GM06990 (cell line): ENCODE measurements at regions not wholly inside any gene's neighbourhood (a gene's known extent, or its start where the extent isn't known, plus 50 kb on each side); places are given as distances from the start of the nearest gene placed in this dataset.

Source experiments
- DNase-seq: peaks from one replicate; pipeline ENCODE4 v3.0.0-alpha.2; 2011; ENCODE audit not compliant: insufficient read length; ENCODE audit errors: extremely low read depth
- H3K27me3 ChIP-seq: replicated peaks from 2 replicates; pipeline ENCODE4 v1.6.0; 2011; ENCODE audit warnings: low read length; ENCODE audit not compliant: control insufficient read depth, insufficient read depth
- H3K36me3 ChIP-seq: 2 replicates; pipeline ENCODE4 v1.5.1; 2011; ENCODE audit warnings: low read length; ENCODE audit not compliant: control insufficient read depth, insufficient read depth
- H3K4me3 ChIP-seq: replicated peaks from 2 replicates; pipeline ENCODE4 v1.5.1; 2011; ENCODE audit warnings: low read depth, mild to moderate bottlenecking, control low read depth, low read length
- CTCF ChIP-seq: IDR thresholded peaks from 2 replicates; pipeline ENCODE4 v1.5.1; 2011; ENCODE audit warnings: low read length, control low read depth, mild to moderate bottlenecking, inconsistent platforms; ENCODE audit not compliant: insufficient read depth, poor library complexity, severe bottlenecking

- DNase-seq, result no peak
- H3K27me3 ChIP-seq, result no peaks in the 10 kb centered on the region
- no peak for TF ChIP-seq CTCF
Observed at GRCh38 chr2:52745144-52745543, 1022.5 kb upstream of the CHAC2 start.

GRCh38 chr2:52732849-52733395 lies 1034.7 kb upstream of the CHAC2 start:
- Histone ChIP-seq H3K36me3 (no peaks in the 10 kb centered on the region), H3K27me3 (no peaks in the 10 kb centered on the region), H3K4me3 (no peak overlapping the region)
- no peak for TF ChIP-seq CTCF
- no peak for DNase-seq

More at GRCh38 chr2:52745144-52745543, 1022.5 kb upstream of the CHAC2 start:
- Histone ChIP-seq H3K36me3 (no peaks in the 10 kb centered on the region), H3K4me3 (no peak overlapping the region)

GRCh38 chr2:52724585-52724984 lies 1043.0 kb upstream of the CHAC2 start:
- no peak overlapping the region for H3K4me3 ChIP-seq

GRCh38 chr2:52717836-52718235 lies 1049.8 kb upstream of the CHAC2 start:
- TF ChIP-seq CTCF, result no peak
- Histone ChIP-seq H3K4me3 (no peak overlapping the region), H3K36me3 (no peaks in the 10 kb centered on the region), H3K27me3 (no peaks in the 10 kb centered on the region)
- no peak for DNase-seq

More at GRCh38 chr2:52724585-52724984, 1043.0 kb upstream of the CHAC2 start:
- Histone ChIP-seq H3K36me3 (no peaks in the 10 kb centered on the region), H3K27me3 (no peaks in the 10 kb centered on the region)
- TF ChIP-seq CTCF, result no peak
- no peak for DNase-seq

- TF ChIP-seq CTCF, result no peak
- DNase-seq, result no peak
- no peaks in the 10 kb centered on the region for H3K36me3 ChIP-seq
Observed at GRCh38 chr2:52710810-52711618, 1056.6 kb upstream of the CHAC2 start.

GRCh38 chr2:52704251-52704650 lies 1063.4 kb upstream of the CHAC2 start:
- H3K4me3 ChIP-seq, result no peak overlapping the region
- DNase-seq, result no peak
- TF ChIP-seq CTCF, result no peak
- H3K36me3 ChIP-seq, result no peaks in the 10 kb centered on the region
- H3K27me3 ChIP-seq, result no peaks in the 10 kb centered on the region

More at GRCh38 chr2:52710810-52711618, 1056.6 kb upstream of the CHAC2 start:
- H3K4me3 ChIP-seq, result no peak overlapping the region
- no peaks in the 10 kb centered on the region for H3K27me3 ChIP-seq
